ENCODE measurements at regions not wholly inside any gene's neighbourhood (a gene's known extent, or its start where the extent isn't known, plus 50 kb on each side); places are given as distances from the start of the nearest gene placed in this dataset.
"Not testable (repeated sequence)": the region's sequence is repeated elsewhere in the genome, so short reads cannot be mapped to it uniquely, and the experiment has no call there.

DNA sequence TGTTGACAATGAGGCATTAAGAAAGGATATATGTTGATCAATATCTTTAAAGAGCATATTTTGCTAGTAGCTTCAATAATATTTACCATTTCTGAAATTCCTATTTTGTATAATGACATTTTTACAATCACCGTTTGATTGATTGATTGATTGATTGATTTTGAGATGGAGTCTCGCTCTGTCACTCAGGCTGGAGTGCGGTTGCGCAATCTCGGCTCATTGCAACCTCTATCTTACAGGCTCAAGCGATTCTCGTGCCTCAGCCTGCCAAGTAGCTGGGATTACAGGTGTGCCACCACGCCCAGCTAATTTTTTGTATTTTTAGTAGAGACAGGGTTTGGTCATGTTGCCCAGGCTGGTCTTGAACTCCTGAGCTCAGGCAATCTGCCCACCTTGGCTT lies 150.9 kb upstream of the TEX13D start:
- not testable (repeated sequence) for DNase-seq

DNA sequence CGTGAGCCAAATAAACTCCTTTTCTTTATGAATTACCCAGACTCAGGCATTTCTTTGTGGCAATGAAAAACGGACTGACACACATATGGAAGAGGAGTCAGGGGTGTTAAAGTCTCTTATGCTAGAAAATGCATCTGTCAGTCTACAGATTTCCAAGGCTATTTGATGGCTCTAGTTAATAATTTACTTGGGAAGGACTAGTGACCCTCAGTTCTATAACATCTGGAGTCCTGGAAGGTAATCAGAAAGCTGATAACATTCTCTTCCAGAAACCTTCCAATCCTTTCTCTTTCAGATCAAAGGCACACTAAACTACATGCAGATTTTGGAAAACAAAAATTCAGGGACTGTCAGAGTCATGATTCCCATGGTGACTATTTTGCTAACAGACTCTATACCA lies 142.0 kb upstream of the TEX13D start:
- DNase-seq = no peak

DNA sequence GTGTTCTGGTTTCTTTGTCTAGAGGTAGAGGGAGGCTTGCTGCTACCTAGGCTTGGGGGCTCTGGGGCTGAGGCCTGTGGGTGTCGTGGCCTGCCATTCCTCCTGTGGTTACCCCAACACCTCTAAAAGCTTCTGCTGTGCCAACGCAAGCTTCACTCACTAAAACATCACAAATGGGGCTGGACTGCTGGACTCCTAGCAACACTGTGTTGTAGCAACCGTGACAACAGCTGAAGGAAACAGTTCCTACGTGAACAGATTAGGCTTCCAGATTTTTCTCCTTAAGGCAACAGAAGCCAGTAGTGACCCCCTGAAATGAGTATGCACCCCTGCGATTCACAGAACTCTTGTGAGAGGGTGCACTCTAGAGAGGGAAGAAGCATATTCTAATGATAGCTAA lies 138.3 kb upstream of the TEX13D start:
- no peak for DNase-seq

DNA sequence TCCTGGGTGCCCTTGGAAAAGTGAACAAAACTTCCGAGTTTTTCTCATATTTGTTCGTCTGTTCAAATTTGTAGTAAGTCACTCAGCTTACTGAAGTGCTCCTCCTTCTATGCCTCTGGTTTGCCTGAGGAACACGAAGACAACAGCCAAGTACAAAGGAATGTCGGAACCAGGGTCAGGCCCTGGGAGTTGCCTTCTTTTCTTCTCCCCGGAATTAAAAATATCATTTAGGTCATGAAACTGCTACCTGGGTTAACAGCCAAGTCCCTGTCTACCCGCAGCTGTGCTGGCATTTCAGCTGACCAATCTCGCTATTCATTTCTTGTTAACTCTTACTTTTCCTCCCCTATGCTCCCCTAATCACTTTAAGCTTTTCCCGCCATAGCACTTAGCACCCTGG lies 137.6 kb upstream of the TEX13D start:
- no peak for DNase-seq

DNA sequence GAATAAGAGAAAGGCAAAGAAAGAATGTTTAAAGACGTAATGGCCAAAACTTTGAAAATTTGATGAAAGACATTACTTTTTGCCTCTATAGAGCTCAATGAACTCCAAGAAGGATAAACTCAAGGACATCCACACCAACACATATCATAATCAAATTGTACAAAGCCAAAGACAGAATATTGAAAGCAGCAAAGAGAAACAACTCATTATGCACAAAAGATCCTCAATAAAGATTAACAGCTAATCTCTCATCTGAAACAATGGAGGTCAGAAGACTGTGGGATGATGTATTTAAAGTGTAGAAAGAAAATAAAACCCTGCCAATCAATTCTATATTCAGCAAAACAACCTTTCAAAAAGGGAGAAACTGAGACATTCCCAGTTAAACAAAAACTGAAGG lies 129.1 kb upstream of the TEX13D start:
- no peak for DNase-seq

DNA sequence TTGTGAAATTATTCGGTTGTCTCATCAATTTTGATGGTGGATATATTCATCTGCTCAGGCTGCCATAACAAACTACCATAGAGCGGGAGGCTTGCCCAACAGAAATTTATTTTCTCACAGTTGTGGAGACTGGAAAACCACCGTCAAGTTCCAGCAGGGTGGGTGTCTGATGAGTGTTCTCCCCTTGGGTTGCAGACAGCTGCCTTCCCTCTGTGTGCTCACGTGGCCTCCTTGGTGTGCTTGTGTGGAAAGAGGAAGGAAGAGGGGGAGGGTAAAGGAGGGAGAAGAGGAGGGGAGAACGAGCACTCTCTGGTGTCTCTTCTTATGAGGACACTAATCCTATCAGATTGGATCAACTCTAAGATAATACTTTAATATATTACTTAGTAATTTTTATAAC lies 123.8 kb upstream of the TEX13D start:
- no peak for DNase-seq

DNA sequence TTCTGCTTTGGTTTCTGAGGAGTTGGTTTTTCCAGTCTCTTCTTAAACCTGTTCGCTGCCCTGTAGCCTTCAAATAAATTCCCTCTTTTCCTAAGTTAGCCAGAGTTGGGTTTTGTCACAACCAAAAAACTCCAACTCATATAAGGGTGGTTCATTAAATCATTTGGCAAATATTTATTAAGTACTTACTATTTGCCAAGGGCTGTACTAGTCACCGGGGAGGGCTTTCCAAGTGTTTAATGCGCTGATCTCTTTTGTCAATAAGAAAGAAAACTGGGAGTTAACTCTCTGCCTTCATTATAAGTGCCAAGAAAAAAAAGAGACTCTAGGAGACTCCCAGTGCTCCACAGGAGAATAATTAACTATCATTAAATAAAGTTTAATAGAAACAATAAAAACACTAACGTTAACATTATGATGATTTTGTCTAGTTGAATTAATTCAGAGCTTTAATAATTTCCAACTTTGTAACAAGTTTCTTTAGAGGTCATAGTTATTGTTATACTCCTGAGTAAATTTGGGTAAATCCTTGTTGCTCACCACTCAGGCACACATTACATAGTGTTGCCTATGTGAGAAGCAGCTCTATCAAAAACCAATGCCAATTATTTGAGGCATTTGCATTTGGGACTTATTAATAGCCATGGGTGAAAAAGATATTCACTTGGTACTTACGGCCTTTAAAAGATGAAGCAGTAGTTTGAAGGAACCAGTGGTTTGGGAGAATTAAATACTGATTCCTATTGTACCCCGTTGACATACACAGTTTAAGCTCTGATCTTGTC lies 122.5 kb upstream of the TEX13D start:
- no peak for DNase-seq

DNA sequence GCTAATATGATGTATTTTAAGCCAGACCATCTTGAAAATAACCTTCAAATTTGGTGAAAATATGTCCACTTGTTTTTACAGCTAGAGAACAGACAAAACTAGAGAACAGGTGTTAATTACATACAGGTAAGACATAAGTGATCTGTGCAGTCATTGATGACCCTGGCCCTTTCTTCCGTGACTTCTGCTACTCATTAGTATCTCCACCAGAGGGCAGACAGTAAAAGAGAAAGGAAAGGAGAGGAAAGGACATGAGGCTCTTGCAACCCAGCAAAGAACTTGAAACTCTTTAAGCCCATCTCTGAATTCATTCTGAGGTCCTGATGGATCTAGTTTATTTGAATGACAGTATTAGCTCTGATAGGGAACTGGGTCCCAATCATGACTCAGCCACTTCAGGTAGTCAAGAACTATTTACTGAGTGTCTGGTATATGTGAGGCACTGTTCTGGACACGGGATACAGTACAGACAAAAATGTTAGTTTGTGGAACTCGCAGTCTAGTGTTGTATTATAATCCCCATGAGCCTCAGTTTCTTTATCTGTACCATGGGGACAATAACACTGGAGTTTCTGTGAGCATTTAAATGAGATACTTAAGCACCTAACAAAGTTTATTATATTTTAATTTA lies 121.0 kb upstream of the TEX13D start:
- peak; percentile 1 for DNase-seq

DNA sequence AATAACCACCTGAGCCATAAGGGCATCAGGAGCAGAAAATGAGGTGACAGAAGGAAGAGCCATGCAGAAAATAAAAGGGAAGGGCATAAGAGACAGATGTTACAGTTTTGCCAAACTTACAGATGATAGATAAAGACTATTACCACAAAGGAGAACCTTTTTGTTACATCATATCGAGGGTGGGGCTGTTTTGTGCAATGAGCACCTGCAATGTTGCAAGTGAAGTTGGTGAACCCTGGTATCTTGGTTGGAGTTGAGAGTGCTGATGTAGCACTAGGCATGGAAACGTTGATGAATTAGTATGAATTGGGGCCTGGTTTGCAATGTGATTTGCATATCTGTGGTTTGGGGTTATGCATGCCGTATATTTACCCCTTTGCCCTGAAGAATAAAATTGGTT lies 119.8 kb upstream of the TEX13D start:
- no peak for DNase-seq

DNA sequence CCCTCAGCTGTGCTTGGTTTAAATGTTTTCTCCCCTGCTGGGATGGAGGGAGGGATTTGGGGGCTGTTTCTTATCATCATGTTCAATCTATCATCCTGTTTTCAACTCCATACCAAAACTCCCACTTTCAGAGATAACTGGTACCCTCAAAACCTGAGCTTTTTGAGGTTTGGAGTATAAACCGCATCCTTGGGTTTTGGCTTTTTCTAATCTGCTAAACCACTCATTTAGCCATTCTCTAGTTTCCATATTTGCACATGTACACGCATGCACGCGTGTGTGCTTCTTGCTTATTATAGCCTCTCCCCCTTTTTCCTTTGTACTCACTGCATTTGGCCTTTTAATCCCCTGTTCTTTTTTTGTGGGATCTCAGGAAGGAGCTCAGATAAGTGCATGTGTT lies 116.7 kb upstream of the TEX13D start:
- DNase-seq = no peak

DNA sequence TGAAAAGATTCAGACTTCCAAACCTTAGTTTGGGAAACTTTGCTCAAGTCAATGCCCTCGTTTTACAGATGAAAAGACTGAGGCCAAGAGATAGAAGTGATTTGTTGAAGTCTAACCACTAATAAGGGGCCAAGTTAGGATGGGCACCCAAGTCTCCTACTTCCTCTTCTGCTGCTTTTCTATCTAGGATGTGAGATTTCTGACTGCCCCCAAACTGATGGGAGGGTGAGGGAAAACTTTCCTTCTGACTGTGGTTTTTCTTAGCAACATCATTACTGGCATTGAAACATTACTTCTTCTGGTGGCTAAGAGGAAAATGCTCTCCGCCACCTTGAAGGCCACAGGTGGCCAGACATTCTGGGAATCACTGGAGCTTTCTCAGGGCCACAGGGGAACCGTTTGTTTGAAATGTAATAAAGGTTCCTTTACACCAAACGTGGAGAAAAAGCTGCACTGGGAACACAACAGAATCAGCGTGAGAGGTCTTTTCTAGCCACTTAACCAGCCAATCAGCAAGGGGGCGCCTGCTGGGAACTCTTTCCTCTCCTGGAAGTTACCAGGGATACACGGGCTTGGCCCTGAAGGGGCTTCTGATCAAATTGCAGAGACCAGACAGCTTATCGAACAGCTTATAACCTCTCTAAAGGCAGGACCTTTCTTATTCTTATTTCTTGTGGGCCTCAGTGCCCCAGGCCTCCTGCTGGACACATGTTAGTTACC lies 115.9 kb upstream of the TEX13D start:
- DNase-seq = no peak

DNA sequence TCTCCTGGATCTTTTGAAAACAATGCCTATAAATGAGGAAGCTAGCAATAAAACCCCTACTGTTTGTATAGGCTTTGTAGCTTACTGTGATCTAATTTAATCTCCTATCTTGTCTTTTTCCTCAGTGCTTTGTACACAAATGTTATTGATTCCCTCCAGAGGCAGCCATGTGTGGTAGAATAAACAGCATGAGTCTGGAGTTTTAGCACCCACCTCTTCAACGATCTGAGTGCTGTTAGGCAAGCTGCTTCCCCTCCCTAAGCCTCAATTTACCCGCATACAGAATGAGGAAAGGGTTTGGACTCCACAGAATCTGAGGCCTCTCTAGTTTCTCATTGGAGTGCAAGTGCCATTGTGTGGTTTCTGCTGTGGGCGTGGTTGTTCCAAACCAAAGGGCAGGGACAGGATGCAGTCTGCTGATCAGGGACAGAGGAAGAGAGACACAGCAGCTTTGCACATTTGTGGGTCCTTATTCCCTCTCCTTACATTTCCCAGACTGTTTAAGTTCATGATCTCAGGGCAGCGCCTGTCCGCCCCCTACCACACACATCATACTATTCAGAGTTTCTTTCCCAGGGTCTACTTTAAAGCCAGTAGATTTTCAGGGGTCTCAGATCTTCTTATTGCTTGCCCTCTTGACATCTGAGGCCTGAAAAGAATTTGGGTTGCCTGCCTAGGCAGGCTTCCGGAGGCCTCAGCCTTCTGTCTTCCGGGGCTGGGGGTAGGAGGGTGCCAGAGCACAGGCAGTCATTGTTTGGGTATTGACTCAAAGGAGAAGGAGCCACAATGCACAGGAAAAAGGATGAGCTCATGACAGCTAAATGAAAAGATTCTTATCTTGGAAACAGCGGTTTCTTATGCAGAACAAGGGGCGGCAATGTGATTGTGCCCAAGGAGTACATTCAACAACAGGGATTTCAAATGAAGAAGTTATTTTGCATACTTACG lies 114.9 kb upstream of the TEX13D start:
- no peak for DNase-seq

DNA sequence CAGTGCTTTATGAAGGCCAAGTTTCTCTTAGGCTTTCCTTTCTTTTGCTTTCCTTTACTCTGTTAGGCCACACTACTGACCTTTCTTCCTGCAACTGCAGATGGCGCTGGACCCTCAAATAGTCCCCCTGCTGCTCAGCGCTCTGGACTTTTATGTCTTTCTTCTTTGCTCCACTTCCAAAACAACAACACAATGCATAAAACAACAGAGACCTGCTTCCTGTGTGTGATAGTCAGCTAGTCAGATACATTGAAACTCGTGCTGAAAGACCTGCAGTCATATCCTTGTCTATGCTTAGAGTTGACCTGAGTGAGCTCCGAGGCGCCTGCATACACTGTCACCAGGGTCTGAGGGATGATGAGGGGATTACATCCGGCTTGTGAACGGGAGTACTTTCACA lies 108.9 kb upstream of the TEX13D start:
- DNase-seq = no peak

DNA sequence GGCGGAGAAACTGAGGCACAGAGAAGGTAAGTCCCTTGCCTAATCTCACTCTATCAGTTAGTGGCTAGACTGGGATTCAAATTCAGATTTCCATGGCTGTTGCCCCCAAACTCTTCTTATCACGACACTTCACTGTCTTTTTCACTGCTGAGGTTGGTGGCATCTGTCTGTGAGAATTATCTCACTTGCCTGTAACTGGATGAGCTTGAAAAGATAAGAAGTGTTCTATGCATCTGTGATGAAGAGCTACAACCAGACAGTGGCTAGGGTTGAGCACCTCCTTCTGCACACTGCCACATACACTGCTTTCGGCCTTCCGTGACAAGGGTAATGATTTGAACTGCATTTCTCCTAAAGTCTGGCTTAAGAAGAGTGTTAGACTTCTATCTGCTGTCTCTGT lies 107.9 kb upstream of the TEX13D start:
- no peak for DNase-seq

DNA sequence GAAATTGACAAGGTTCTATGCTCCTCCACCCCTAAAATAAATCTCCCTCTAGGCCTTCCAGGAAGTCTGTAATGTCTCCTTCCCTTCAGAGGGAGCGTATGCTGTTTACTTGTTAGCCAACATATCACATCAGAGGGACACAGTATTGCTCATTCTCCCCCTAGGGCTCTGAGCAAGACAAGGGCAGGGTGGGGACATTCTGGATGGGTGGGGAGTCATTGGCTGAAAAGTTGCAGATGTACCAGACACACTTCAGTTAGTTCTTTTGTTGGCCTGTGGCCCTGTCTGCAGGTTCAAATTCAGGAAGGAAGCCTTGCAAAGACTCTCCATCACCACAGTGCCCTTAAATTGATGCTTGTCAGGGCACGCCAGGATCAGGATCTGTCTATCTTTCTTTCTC lies 106.3 kb upstream of the TEX13D start:
- no peak for DNase-seq

DNA sequence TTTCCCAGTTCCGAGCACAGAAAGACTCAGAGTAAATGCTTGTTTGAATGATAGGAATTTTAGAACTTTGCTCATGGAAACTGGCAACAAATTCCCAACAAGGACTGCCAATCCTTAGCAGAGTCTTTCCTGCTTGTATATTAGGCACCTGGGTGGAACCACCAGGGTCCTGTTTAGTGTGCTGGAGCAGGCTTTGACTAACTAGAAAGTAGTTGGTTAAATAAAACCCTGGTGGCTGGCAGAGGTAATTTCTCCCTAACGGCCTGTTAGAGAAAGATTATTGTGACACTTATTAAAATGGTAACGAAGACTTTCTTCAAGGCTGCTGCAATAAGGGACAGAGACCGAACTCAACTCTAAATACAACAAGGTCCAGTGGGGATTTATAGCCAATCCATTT lies 103.6 kb upstream of the TEX13D start:
- DNase-seq = no peak

DNA sequence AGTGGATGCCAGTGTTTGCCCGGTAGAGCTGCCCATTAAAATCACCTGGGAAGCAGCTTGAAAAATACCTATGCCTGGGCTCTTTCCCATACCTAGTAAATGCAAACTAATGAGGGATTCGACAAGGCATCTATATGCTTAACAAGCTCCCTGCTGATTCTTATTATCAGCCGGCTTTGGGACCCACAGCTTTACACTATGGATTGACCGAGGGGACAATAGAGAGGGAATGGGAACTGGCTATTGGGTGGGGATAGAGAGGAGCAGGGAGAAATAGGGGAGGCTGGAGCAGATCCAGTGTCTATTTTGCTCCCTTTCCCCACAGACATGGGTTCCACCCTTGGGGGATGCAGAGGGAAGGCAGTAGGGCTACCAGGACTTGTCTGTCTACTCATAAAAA lies 103.1 kb upstream of the TEX13D start:
- no peak for DNase-seq

DNA sequence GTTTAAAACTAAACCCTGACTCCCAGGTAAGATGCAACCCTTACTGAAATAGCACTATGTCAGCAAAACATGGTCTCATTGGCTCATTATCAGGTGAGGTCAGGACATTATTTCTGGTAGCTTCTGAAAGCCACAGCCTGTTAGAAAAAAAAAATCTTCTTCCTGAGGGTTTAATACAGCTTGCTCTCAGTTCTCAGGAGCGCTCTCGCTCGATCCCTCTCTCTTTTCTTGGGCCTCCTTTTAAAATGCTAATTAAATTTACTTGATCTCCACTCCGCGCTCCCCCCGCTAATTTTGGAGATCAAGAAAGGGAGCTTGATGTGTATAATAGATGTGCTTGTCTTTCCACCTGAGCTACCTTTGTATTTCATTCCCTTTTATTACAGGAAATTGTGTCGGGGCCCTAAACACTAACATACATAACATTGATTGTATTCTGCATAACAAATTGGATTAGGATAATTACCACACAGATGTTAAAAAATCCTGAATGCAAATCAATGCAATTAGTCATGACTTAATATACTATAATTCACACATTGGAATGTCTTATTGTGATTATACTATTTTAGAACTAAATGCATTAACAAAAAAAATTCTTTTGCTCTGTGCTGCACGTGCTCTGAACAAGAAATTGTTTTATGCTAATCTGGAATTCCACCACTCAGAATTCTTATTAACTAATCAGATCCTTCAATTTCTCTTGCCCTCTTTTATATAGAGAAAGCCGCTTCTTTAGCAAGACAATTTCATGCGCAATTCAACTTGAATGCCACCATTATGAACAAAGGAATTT lies 101.6 kb upstream of the TEX13D start:
- no peak for DNase-seq

DNA sequence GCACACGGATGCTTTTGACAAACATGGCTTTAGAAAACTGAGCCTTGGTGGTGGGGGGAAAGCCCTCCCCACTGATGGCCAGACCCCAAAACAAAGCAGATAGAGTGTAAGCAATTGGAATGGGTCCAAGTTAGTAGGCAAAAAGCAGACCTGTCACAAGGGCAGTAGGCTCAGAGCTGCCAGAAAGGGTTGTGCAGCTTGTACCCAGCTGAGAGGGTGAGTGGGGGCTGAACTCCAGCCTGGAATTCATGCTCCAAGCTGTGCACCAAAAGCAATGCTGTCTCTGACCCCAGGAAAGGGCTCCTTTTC lies 101.1 kb upstream of the TEX13D start:
- no peak for DNase-seq

DNA sequence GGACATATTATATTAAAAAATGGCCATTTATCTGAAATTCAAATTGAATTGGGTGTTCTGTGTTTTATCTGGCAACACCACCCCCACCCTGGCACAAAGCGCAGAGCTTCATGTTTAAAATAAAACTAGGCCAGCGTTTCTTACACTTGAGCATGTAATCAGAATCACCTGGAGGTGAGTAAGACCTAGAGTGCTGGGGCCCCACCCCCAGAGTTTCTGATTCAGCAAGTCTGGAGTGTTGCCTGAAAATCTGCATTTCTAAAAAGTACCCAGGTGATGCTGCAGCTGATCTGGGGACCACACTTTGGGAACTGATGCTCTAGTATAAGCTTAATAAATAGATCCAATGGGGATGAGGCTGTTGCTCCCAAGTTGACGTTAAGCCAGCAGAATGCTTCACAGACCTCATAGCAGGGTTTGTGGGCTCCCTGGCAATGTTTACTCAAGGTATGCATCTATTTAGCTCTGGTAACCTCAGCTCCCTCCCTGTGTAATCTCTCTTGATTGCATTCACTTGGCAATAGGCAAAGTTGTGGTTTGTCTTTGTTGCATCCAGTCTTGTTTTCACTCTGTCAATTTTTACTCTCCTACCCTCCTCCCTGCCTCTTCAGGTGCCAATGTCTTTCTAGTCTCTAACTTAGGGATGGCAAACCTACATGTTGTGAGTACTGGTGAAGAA lies 99.8 kb upstream of the TEX13D start:
- no peak for DNase-seq

DNA sequence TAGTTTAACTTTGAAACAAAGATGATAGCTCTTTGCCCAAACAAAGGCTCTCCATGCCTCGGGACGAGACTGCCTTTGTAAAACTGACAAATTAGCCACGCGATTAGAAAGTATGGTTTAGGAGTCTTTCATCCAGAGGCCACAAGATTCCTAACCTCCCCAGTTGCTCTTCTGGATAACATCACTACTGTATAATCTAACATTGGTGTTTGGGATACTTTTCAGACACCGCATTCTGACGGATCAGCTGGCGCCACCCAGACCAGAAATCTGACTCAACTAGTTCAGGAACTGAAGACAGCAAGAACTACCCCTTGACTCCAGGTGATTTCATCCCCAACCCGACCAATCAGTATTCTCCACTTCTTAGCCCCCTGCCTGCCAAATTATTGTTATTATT lies 98.1 kb upstream of the TEX13D start:
- no peak for DNase-seq

DNA sequence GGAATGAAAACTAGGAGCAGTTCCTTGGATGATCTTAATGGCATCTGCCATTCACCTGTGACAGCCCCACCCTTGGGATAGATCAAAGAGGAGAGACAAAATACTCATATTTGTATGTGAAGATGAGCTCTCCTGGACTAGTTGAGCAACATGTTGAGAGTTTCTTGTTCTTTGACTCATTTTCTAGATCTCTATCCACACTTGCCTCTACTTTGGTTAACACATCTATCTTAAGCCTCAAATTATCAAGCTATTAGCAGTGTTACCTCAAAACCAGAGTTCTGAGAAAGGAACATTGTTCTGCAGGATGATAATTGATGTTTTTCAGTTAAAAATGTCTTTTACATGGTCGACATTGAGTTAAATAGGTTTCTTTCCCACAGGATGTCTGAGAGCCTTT lies 94.2 kb upstream of the TEX13D start:
- DNase-seq = no peak
